ENCODE measurements at regions not wholly inside any gene's neighbourhood (a gene's known extent, or its start where the extent isn't known, plus 50 kb on each side); places are given as distances from the start of the nearest gene placed in this dataset.
"Not testable (repeated sequence)": the region's sequence is repeated elsewhere in the genome, so short reads cannot be mapped to it uniquely, and the experiment has no call there.

DNA sequence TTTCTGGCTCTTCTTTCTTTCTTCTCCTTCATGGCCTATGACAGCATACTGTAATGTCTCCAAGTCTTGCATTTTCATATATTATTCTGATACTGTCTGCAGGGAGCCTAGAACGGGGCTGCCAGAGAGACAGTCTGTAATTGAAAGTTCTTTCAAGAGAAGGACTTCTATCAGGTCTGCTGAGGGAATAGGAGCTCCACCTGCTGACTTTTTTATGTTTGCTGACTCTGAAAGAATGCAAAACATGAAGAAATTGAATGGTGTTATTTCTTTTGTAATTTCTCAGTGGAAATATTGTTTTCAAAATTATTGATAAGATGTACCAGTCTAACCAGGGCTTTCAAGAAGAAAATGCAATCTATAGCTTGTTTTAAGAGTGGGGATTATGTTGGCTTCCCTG, 121.9 kb upstream of the RFX3 start:
- Histone ChIP-seq H3K4me3 (no peak overlapping the region), H3K4me1 (ENCODE audit: low read depth) (no peaks in the 10 kb centered on the region), H3K36me3 (ENCODE audit: low read depth) (no peaks in the 10 kb centered on the region), H3K9me3 (no peaks in the 10 kb centered on the region)
- DNase-seq = no peak
- TF ChIP-seq, protein P1, sequence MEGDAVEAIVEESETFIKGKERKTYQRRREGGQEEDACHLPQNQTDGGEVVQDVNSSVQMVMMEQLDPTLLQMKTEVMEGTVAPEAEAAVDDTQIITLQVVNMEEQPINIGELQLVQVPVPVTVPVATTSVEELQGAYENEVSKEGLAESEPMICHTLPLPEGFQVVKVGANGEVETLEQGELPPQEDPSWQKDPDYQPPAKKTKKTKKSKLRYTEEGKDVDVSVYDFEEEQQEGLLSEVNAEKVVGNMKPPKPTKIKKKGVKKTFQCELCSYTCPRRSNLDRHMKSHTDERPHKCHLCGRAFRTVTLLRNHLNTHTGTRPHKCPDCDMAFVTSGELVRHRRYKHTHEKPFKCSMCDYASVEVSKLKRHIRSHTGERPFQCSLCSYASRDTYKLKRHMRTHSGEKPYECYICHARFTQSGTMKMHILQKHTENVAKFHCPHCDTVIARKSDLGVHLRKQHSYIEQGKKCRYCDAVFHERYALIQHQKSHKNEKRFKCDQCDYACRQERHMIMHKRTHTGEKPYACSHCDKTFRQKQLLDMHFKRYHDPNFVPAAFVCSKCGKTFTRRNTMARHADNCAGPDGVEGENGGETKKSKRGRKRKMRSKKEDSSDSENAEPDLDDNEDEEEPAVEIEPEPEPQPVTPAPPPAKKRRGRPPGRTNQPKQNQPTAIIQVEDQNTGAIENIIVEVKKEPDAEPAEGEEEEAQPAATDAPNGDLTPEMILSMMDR (IDR thresholded peaks at IDR 0.05) = no peak
- no peak for ATAC-seq
- intact Hi-C loops (cut with DNase I, micrococcal nuclease) = no loop called here

DNA sequence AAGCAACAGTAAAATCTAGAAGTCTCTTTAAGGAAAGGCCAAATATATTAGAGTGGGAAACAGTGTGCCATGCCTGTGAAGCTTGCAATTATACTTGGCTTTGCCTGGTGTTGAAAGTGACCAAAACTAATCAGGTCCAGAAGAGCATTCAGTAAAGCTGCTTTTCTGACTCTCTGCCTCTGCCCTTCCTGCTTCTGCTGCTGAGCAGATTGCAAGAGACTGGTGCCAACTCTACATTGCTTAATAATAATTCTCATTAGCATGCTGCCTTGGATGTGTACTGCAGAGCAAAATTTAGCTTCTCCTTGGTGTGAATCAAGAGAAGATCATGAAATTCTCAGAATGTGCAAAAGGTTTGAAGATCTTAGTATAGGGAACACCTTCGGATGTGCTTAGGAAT, 120.4 kb upstream of the RFX3 start:
- H3K4me1 ChIP-seq (ENCODE audit: low read depth) = no peaks in the 10 kb centered on the region
- ATAC-seq (no peak), DNase-seq (no peak)
- H3K4me3 ChIP-seq = no peak overlapping the region
- H3K9me3 ChIP-seq = no peaks in the 10 kb centered on the region
- TF ChIP-seq, protein P1 (IDR thresholded peaks at IDR 0.05) = no peak
- intact Hi-C loops (cut with DNase I, micrococcal nuclease) = no loop called here
- H3K36me3 ChIP-seq (ENCODE audit: low read depth) = no peaks in the 10 kb centered on the region

DNA sequence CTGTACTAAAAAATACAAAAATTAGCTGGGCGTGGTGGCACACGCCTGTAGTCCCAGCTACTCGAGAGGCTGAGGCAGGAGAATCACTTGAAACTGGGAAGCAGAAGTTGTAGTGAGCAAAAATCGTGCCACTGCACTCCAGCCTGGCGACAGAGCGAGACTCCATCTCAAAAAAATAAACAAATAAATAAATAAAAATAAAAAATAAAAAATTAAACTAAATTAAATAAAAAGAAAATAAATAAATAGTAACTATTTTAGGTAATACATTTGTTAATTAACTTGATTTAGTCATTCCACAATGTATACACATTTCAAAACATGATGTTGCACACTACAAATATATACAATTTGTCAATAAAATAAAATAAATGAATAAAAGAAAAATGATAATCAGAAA, 116.3 kb upstream of the RFX3 start:
- H3K36me3 ChIP-seq (ENCODE audit: low read depth); H3K4me1 ChIP-seq (ENCODE audit: low read depth); H3K4me3 ChIP-seq; H3K9me3 ChIP-seq; ATAC-seq; DNase-seq; intact Hi-C loops (cut with DNase I, micrococcal nuclease): not testable (repeated sequence)

DNA sequence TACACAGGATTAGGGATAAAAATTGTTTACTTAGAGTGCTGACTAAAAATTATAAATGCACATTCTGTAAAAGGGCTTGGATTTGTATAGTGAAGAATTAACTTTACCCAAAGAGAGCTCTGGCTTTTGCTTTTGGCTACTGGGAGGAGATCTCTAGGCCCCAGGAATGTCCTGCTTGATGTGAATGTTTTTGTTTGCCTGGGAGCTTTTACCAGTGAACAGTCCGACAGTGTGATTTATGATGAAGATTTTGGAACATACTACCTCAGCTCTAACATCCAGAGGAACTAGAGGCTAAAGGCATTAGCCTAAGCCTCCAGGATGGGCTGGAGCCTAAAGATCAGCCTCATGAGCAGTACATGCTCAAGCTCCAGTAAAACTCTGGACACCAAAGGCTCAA, 103.7 kb upstream of the RFX3 start:
- intact Hi-C loops (cut with DNase I, micrococcal nuclease) = no loop called here
- TF ChIP-seq, protein P1 (IDR thresholded peaks at IDR 0.05) = no peak
- no peak overlapping the region for H3K4me3 ChIP-seq
- no peaks in the 10 kb centered on the region for H3K36me3 ChIP-seq (ENCODE audit: low read depth)
- ATAC-seq (no peak), DNase-seq (no peak)
- no peaks in the 10 kb centered on the region for H3K4me1 ChIP-seq (ENCODE audit: low read depth)
- H3K9me3 ChIP-seq = no peaks in the 10 kb centered on the region

DNA sequence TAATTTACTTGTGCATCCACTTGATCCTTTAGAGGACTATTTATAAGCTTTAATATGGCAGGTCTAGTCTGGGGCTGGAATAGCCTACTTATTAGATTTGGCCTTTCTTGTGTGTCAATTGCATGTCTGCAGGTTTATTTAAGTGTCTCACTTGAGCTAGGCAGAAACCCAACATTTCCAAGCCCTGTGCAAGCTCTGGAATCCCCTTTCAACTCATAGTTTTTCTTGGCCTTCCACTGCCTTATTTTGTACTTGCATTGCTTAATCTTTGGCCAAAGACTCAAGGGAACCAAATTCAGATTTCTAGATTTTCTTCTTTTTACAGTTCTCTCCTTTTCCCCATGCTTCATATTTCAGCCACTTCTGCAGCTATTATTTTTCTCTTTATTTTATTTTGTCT, 102.4 kb upstream of the RFX3 start:
- H3K4me3 ChIP-seq = no peak overlapping the region
- H3K36me3 ChIP-seq (ENCODE audit: low read depth) = no peaks in the 10 kb centered on the region
- no peaks in the 10 kb centered on the region for H3K4me1 ChIP-seq (ENCODE audit: low read depth)
- intact Hi-C loops (cut with DNase I, micrococcal nuclease) = no loop called here
- DNase-seq (no peak), ATAC-seq (no peak)
- TF ChIP-seq, protein P1 (IDR thresholded peaks at IDR 0.05) = no peak
- no peaks in the 10 kb centered on the region for H3K9me3 ChIP-seq

DNA sequence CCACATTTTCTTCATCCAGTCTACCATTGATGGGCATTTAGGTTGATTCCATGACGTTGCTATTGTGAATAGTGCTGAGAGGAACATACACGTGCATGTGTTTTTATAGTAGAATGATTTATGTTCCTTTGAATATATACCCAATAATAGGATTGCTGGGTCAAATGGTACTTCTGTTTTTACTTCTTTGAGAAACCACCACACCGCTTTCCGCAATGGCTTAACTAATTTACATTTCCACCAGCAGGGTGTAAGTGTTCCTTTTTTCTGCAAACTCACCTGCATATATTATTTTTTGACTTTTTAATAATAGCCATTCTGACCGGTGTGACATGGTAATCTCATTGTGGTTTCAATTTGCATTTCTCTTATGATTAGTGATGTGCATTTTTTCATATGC, 82.2 kb upstream of the RFX3 start:
- intact Hi-C loops (cut with DNase I, micrococcal nuclease) = no loop called here
- no peaks in the 10 kb centered on the region for H3K9me3 ChIP-seq
- DNase-seq (no peak), ATAC-seq (no peak)
- TF ChIP-seq, protein P1 (IDR thresholded peaks at IDR 0.05) = no peak
- no peaks in the 10 kb centered on the region for H3K36me3 ChIP-seq (ENCODE audit: low read depth)
- no peak overlapping the region for H3K4me3 ChIP-seq
- H3K4me1 ChIP-seq (ENCODE audit: low read depth) = no peaks in the 10 kb centered on the region
